ENCODE measurements at regions not wholly inside any gene's neighbourhood (a gene's known extent, or its start where the extent isn't known, plus 50 kb on each side); places are given as distances from the start of the nearest gene placed in this dataset.

DNA sequence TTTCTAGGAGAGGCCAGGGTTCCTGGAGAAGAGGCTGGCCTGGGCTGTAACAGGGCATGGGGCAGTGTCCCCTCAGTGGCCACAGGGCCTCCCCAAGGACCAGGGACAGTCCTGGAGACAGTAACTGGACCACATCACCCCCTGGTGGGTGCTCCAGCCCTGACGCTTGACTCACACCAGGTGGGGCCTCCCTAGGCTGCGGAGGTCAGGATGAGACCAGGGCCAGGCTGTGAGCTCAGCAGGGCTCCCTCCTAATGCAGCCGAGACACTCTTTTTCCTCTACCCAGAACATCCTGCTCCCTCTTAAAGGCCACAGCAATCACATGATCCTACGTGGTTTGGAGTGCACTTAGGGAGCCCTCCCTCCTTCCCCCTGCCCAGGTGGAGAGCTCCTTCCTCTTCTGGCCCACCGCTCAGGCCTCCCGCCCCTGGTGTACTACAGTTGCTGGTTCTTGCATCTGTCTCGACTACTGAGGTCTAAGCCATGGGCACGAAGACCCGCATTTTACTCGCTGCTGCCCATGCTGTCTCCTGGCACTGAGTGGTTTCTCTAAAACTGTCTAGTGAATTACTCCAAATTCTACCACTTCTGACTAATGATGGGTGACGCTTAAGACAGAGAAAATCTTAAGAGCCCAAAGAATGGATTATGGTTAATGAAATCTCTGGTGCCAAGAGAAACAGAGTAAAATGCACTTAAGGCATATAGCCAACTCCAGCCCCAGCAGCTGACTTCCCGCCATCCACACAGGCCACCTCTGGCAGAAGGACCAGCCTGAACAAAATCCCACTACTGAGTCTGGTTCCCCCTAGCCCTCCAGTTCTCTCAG is 166.1 kb upstream of the CST7 start:
- CTCF ChIA-PET, result no interaction called here
- in situ Hi-C loops (cut with HindIII; ENCODE audit: low pct_unique_long_range_greater_than_20kb, low sequenced_read_pairs) (no loop called here), intact Hi-C loops (cut with micrococcal nuclease; ENCODE audit: unreplicated experiment) (loop anchor here (5.0 kb wide), 1 partner anchor 134 kb away; no protein-coding TSS in a partner anchor)
- Histone ChIP-seq H3K9me3 (ENCODE audit: control insufficient read depth, insufficient read depth, low read depth, low read length) (no peaks in the 10 kb centered on the region), H3K27me3 (ENCODE audit: control insufficient read depth, insufficient read depth, low read length) (no peaks in the 10 kb centered on the region; the same call in 1 of the 2 replicates), H3K4me1 (ENCODE audit: control insufficient read depth, insufficient read depth, low read length) (no peaks in the 10 kb centered on the region), H3K36me3 (ENCODE audit: control insufficient read depth, insufficient read depth, low read length) (no peaks in the 10 kb centered on the region), H3K4me3 (ENCODE audit: low read depth in 2 of 2, low read length in 2 of 2) (no peak overlapping the region), H3K27ac (ENCODE audit: low read length) (no peak overlapping the region)
- no peak; the same call in 1 of the 2 replicates for ATAC-seq
- TF ChIP-seq, protein P1, sequence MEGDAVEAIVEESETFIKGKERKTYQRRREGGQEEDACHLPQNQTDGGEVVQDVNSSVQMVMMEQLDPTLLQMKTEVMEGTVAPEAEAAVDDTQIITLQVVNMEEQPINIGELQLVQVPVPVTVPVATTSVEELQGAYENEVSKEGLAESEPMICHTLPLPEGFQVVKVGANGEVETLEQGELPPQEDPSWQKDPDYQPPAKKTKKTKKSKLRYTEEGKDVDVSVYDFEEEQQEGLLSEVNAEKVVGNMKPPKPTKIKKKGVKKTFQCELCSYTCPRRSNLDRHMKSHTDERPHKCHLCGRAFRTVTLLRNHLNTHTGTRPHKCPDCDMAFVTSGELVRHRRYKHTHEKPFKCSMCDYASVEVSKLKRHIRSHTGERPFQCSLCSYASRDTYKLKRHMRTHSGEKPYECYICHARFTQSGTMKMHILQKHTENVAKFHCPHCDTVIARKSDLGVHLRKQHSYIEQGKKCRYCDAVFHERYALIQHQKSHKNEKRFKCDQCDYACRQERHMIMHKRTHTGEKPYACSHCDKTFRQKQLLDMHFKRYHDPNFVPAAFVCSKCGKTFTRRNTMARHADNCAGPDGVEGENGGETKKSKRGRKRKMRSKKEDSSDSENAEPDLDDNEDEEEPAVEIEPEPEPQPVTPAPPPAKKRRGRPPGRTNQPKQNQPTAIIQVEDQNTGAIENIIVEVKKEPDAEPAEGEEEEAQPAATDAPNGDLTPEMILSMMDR (IDR thresholded peaks at IDR 0.05), result 0 out of 2 replicates have a peak, but pooled peaks have one; percentile 16
- TF ChIP-seq POLR2AphosphoS5 (IDR thresholded peaks at IDR 0.05; ENCODE audit: low read depth, low read length), result no peak
- BruUV-seq (replicated peaks), result no TSS peak
- POLR2A ChIA-PET, result no interaction called here
- DNase-seq (ENCODE audit: low read depth, low spot score), result no peak

DNA sequence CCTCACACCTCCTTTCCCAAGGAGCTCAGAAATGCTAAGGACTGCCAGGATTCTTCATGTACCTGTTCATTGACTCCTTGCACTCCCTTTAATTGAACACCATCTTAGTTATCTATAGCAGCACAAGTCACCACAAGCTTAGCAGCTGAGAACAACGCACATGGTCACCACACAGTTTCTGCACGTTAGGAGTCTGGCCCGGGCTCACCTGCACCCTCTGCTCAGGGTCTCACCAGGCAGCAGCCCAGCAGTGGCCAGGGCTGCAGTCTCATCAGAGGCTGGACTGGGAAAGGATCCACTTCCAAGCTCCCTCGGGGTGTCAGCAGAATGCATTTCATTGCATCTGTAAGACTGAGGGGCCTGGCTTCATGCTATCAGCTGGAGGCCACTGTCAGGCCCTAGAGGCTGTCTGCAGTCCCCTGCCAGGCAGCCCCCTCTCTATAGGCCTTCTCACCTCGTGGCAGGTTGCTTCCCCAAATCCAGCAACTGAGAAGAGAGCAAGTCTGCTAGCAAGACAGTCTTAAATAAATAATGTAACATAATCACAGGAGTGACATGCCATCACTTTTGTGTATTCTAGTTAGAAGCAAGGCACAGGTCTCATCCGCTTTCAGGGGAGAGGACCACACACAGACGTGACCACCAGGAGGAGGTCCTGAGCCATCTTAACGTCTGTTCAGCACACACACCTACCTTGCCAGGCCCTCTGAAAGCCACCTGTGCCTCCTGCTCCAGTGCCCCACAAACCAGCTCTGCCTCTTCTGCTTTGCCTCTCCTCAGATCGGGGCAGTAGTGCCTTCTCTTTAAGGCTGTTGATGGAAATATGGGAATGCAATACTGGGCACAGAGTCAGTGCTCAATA is 165.2 kb upstream of the CST7 start:
- in situ Hi-C loops (cut with HindIII; ENCODE audit: low pct_unique_long_range_greater_than_20kb, low sequenced_read_pairs), result no loop called here
- POLR2A ChIA-PET, result no interaction called here
- intact Hi-C loops (cut with micrococcal nuclease; ENCODE audit: unreplicated experiment), result loop anchor here (5.0 kb wide), 1 partner anchor 133 kb away; no protein-coding TSS in a partner anchor

DNA sequence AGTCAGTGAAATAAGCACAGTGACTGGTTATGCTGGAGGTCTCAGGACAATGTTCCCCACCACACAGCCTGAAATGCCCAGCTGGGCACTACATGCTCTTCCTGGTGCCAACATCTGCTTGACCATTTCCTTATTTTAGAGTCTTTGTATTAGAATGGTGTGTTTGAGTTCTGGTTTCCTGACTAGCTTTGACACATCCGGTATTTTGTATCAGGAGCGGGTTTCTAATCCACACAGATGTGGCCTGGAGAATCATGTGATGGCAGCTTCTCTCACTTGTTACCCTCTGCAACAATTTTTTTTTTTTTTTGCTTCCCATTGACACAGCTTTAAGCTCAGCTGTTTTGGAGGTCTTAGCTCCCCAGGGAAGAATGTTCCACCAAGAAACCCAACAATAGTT is 164.5 kb upstream of the CST7 start:
- H3K27me3 ChIP-seq (ENCODE audit: control insufficient read depth, insufficient read depth, low read length), result no peaks in the 10 kb centered on the region; the same call in 1 of the 2 replicates
- in situ Hi-C loops (cut with HindIII; ENCODE audit: low pct_unique_long_range_greater_than_20kb, low sequenced_read_pairs), result no loop called here

More for the DNA sequence above, 165.2 kb upstream of the CST7 start:
- Histone ChIP-seq H3K4me1 (ENCODE audit: control insufficient read depth, insufficient read depth, low read length) (no peaks in the 10 kb centered on the region), H3K27ac (ENCODE audit: low read length) (no peak overlapping the region), H3K27me3 (ENCODE audit: control insufficient read depth, insufficient read depth, low read length) (no peaks in the 10 kb centered on the region; the same call in 1 of the 2 replicates), H3K36me3 (ENCODE audit: control insufficient read depth, insufficient read depth, low read length) (no peaks in the 10 kb centered on the region), H3K4me3 (ENCODE audit: low read depth in 2 of 2, low read length in 2 of 2) (no peak overlapping the region), H3K9me3 (ENCODE audit: control insufficient read depth, insufficient read depth, low read depth, low read length) (no peaks in the 10 kb centered on the region)
- TF ChIP-seq, protein P1 (IDR thresholded peaks at IDR 0.05), result no peak; the same call in 1 of the 2 replicates
- no peak for TF ChIP-seq SIN3A (IDR thresholded peaks at IDR 0.05; ENCODE audit: borderline replicate concordance, insufficient read depth, low read depth, low read length)
- CTCF ChIA-PET, result interaction anchor here (1.0 kb wide), 1 partner anchor 135 kb away, joined by 9 read pairs; no protein-coding TSS in a partner anchor
- BruUV-seq (replicated peaks), result no TSS peak
- ATAC-seq (no peak), DNase-seq (ENCODE audit: low read depth, low spot score) (no peak)

More for the DNA sequence above, 164.5 kb upstream of the CST7 start:
- ChIA-PET POLR2A (no interaction called here), CTCF (interaction anchor here (1.0 kb wide), 1 partner anchor 134 kb away, joined by 9 read pairs; no protein-coding TSS in a partner anchor)
- H3K36me3 ChIP-seq (ENCODE audit: control insufficient read depth, insufficient read depth, low read length), result no peaks in the 10 kb centered on the region
- DNase-seq (ENCODE audit: low read depth, low spot score) (no peak), ATAC-seq (no peak)
- no peaks in the 10 kb centered on the region for H3K4me1 ChIP-seq (ENCODE audit: control insufficient read depth, insufficient read depth, low read length)
- BruUV-seq (replicated peaks), result no TSS peak
- H3K4me3 ChIP-seq (ENCODE audit: low read depth in 2 of 2, low read length in 2 of 2), result no peak overlapping the region
- intact Hi-C loops (cut with micrococcal nuclease; ENCODE audit: unreplicated experiment), result loop anchor here (5.0 kb wide), 1 partner anchor 133 kb away; no protein-coding TSS in a partner anchor
- H3K27ac ChIP-seq (ENCODE audit: low read length), result no peak overlapping the region
- no peaks in the 10 kb centered on the region for H3K9me3 ChIP-seq (ENCODE audit: control insufficient read depth, insufficient read depth, low read depth, low read length)
- no peak for TF ChIP-seq POLR2AphosphoS5 (IDR thresholded peaks at IDR 0.05; ENCODE audit: low read depth, low read length)
- TF ChIP-seq, protein P2, sequence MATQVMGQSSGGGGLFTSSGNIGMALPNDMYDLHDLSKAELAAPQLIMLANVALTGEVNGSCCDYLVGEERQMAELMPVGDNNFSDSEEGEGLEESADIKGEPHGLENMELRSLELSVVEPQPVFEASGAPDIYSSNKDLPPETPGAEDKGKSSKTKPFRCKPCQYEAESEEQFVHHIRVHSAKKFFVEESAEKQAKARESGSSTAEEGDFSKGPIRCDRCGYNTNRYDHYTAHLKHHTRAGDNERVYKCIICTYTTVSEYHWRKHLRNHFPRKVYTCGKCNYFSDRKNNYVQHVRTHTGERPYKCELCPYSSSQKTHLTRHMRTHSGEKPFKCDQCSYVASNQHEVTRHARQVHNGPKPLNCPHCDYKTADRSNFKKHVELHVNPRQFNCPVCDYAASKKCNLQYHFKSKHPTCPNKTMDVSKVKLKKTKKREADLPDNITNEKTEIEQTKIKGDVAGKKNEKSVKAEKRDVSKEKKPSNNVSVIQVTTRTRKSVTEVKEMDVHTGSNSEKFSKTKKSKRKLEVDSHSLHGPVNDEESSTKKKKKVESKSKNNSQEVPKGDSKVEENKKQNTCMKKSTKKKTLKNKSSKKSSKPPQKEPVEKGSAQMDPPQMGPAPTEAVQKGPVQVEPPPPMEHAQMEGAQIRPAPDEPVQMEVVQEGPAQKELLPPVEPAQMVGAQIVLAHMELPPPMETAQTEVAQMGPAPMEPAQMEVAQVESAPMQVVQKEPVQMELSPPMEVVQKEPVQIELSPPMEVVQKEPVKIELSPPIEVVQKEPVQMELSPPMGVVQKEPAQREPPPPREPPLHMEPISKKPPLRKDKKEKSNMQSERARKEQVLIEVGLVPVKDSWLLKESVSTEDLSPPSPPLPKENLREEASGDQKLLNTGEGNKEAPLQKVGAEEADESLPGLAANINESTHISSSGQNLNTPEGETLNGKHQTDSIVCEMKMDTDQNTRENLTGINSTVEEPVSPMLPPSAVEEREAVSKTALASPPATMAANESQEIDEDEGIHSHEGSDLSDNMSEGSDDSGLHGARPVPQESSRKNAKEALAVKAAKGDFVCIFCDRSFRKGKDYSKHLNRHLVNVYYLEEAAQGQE (IDR thresholded peaks at IDR 0.05; ENCODE audit: insufficient read depth in 1 of 2, low read depth in 2 of 2, low read length in 1 of 2), result no peak
- no peak for TF ChIP-seq SIN3A (IDR thresholded peaks at IDR 0.05; ENCODE audit: borderline replicate concordance, insufficient read depth, low read depth, low read length)
- TF ChIP-seq TCF7L2 (IDR thresholded peaks at IDR 0.05; ENCODE audit: low read depth, low read length), result no peak
- TF ChIP-seq, protein P1 (IDR thresholded peaks at IDR 0.05), result no peak
